ENCODE measurements at regions not wholly inside any gene's neighbourhood (a gene's known extent, or its start where the extent isn't known, plus 50 kb on each side); places are given as distances from the start of the nearest gene placed in this dataset.

GRCh38 chr9:89662718-89663613, 58.2 kb downstream of the GADD45G start:
- Histone ChIP-seq H3K4me3 (ENCODE audit: low read depth, low read length) (peak overlapping the region; percentile 42), H3K4me1 (ENCODE audit: control insufficient read depth, insufficient read depth, low read length) (peaks cover 45% of the 10 kb centered on the region), H3K9me3 (ENCODE audit: control insufficient read depth, insufficient read depth, low read length) (no peaks in the 10 kb centered on the region), H3K27ac (ENCODE audit: low read depth, low read length) (peak overlapping the region; percentile 86), H3K27me3 (ENCODE audit: control insufficient read depth, insufficient read depth, low read length) (no peaks in the 10 kb centered on the region), H3K36me3 (ENCODE audit: control insufficient read depth, insufficient read depth, low read length) (no peaks in the 10 kb centered on the region)
- WGBS (ENCODE audit: insufficient coverage) = 33% methylated on average over 20 of the region's 22 CpGs
- DNase-seq (ENCODE audit: low read depth in 4 of 6, low spot score in 6 of 6) = peak in 1 of 6 donors; percentile 51

GRCh38 chr9:89663614-89663970, 58.8 kb downstream of the GADD45G start:
- DNase-seq (ENCODE audit: low read depth in 4 of 6, low spot score in 6 of 6) = no peak
- Histone ChIP-seq H3K9me3 (ENCODE audit: control insufficient read depth, insufficient read depth, low read length) (no peaks in the 10 kb centered on the region), H3K4me1 (ENCODE audit: control insufficient read depth, insufficient read depth, low read length) (peaks cover 38% of the 10 kb centered on the region), H3K4me3 (ENCODE audit: low read depth, low read length) (no peak overlapping the region), H3K27me3 (ENCODE audit: control insufficient read depth, insufficient read depth, low read length) (no peaks in the 10 kb centered on the region), H3K36me3 (ENCODE audit: control insufficient read depth, insufficient read depth, low read length) (no peaks in the 10 kb centered on the region), H3K27ac (ENCODE audit: low read depth, low read length) (no peak overlapping the region)
- no CpG with 5 or more reads among the region's 3 CpGs for WGBS (ENCODE audit: insufficient coverage)

- Histone ChIP-seq H3K36me3 (ENCODE audit: control insufficient read depth, insufficient read depth, low read length) (no peaks in the 10 kb centered on the region), H3K4me1 (ENCODE audit: control insufficient read depth, insufficient read depth, low read length) (peaks cover 38% of the 10 kb centered on the region), H3K4me3 (ENCODE audit: low read depth, low read length) (no peak overlapping the region), H3K27ac (ENCODE audit: low read depth, low read length) (no peak overlapping the region), H3K9me3 (ENCODE audit: control insufficient read depth, insufficient read depth, low read length) (no peaks in the 10 kb centered on the region), H3K27me3 (ENCODE audit: control insufficient read depth, insufficient read depth, low read length) (no peaks in the 10 kb centered on the region)
- DNase-seq (ENCODE audit: low read depth in 4 of 6, low spot score in 6 of 6) = no peak
- 91% methylated on average over 2 of the region's 4 CpGs for WGBS (ENCODE audit: insufficient coverage)
Measured at GRCh38 chr9:89664010-89664409, 59.2 kb downstream of the GADD45G start.

- Histone ChIP-seq H3K9me3 (ENCODE audit: control insufficient read depth, insufficient read depth, low read length) (no peaks in the 10 kb centered on the region), H3K4me1 (ENCODE audit: control insufficient read depth, insufficient read depth, low read length) (peaks cover 38% of the 10 kb centered on the region), H3K36me3 (ENCODE audit: control insufficient read depth, insufficient read depth, low read length) (no peaks in the 10 kb centered on the region), H3K27me3 (ENCODE audit: control insufficient read depth, insufficient read depth, low read length) (no peaks in the 10 kb centered on the region), H3K4me3 (ENCODE audit: low read depth, low read length) (no peak overlapping the region), H3K27ac (ENCODE audit: low read depth, low read length) (no peak overlapping the region)
- DNase-seq (ENCODE audit: low read depth in 4 of 6, low spot score in 6 of 6) = no peak
- 89% methylated on average over 11 of the region's 13 CpGs for WGBS (ENCODE audit: insufficient coverage)
Measured at GRCh38 chr9:89664896-89665329, 60.1 kb downstream of the GADD45G start.

GRCh38 chr9:89666364-89666763, 61.6 kb downstream of the GADD45G start:
- Histone ChIP-seq H3K27me3 (ENCODE audit: control insufficient read depth, insufficient read depth, low read length) (no peaks in the 10 kb centered on the region), H3K27ac (ENCODE audit: low read depth, low read length) (no peak overlapping the region)

GRCh38 chr9:89666950-89667349, 62.1 kb downstream of the GADD45G start:
- H3K9me3 ChIP-seq (ENCODE audit: control insufficient read depth, insufficient read depth, low read length) = no peaks in the 10 kb centered on the region
- H3K4me3 ChIP-seq (ENCODE audit: low read depth, low read length) = no peak overlapping the region
- H3K36me3 ChIP-seq (ENCODE audit: control insufficient read depth, insufficient read depth, low read length) = no peaks in the 10 kb centered on the region
- WGBS (ENCODE audit: insufficient coverage) = 97% methylated on average over 3 of the region's 6 CpGs
- no peak overlapping the region for H3K27ac ChIP-seq (ENCODE audit: low read depth, low read length)
- peaks cover 19% of the 10 kb centered on the region for H3K4me1 ChIP-seq (ENCODE audit: control insufficient read depth, insufficient read depth, low read length)
- no peaks in the 10 kb centered on the region for H3K27me3 ChIP-seq (ENCODE audit: control insufficient read depth, insufficient read depth, low read length)
- DNase-seq (ENCODE audit: low read depth in 4 of 6, low spot score in 6 of 6) = no peak

More at GRCh38 chr9:89666364-89666763, 61.6 kb downstream of the GADD45G start:
- Histone ChIP-seq H3K4me1 (ENCODE audit: control insufficient read depth, insufficient read depth, low read length) (peaks cover 25% of the 10 kb centered on the region), H3K36me3 (ENCODE audit: control insufficient read depth, insufficient read depth, low read length) (no peaks in the 10 kb centered on the region), H3K9me3 (ENCODE audit: control insufficient read depth, insufficient read depth, low read length) (no peaks in the 10 kb centered on the region), H3K4me3 (ENCODE audit: low read depth, low read length) (no peak overlapping the region)
- 86% methylated on average over 7 of the region's 7 CpGs for WGBS (ENCODE audit: insufficient coverage)
- DNase-seq (ENCODE audit: low read depth in 4 of 6, low spot score in 6 of 6) = no peak

- peaks cover 11% of the 10 kb centered on the region for H3K4me1 ChIP-seq (ENCODE audit: control insufficient read depth, insufficient read depth, low read length)
- no peak for DNase-seq (ENCODE audit: low read depth in 4 of 6, low spot score in 6 of 6)
- no peaks in the 10 kb centered on the region for H3K36me3 ChIP-seq (ENCODE audit: control insufficient read depth, insufficient read depth, low read length)
- no peaks in the 10 kb centered on the region for H3K9me3 ChIP-seq (ENCODE audit: control insufficient read depth, insufficient read depth, low read length)
- H3K27me3 ChIP-seq (ENCODE audit: control insufficient read depth, insufficient read depth, low read length) = no peaks in the 10 kb centered on the region
- H3K27ac ChIP-seq (ENCODE audit: low read depth, low read length) = no peak overlapping the region
- 79% methylated on average over 5 of the region's 8 CpGs for WGBS (ENCODE audit: insufficient coverage)
- no peak overlapping the region for H3K4me3 ChIP-seq (ENCODE audit: low read depth, low read length)
Measured at GRCh38 chr9:89667726-89668125, 62.9 kb downstream of the GADD45G start.

- Histone ChIP-seq H3K9me3 (ENCODE audit: control insufficient read depth, insufficient read depth, low read length) (no peaks in the 10 kb centered on the region), H3K4me3 (ENCODE audit: low read depth, low read length) (no peak overlapping the region), H3K36me3 (ENCODE audit: control insufficient read depth, insufficient read depth, low read length) (no peaks in the 10 kb centered on the region), H3K27ac (ENCODE audit: low read depth, low read length) (no peak overlapping the region), H3K4me1 (ENCODE audit: control insufficient read depth, insufficient read depth, low read length) (peaks cover 5% of the 10 kb centered on the region), H3K27me3 (ENCODE audit: control insufficient read depth, insufficient read depth, low read length) (no peaks in the 10 kb centered on the region)
- WGBS (ENCODE audit: insufficient coverage) = 55% methylated on average over 6 of the region's 7 CpGs
- no peak for DNase-seq (ENCODE audit: low read depth in 4 of 6, low spot score in 6 of 6)
Measured at GRCh38 chr9:89668216-89668865, 63.5 kb downstream of the GADD45G start.

- no peaks in the 10 kb centered on the region for H3K36me3 ChIP-seq (ENCODE audit: control insufficient read depth, insufficient read depth, low read length)
- no peaks in the 10 kb centered on the region for H3K9me3 ChIP-seq (ENCODE audit: control insufficient read depth, insufficient read depth, low read length)
- H3K27me3 ChIP-seq (ENCODE audit: control insufficient read depth, insufficient read depth, low read length) = no peaks in the 10 kb centered on the region
- H3K4me3 ChIP-seq (ENCODE audit: low read depth, low read length) = no peak overlapping the region
- no peak overlapping the region for H3K27ac ChIP-seq (ENCODE audit: low read depth, low read length)
- DNase-seq (ENCODE audit: low read depth in 4 of 6, low spot score in 6 of 6) = no peak
- 53% methylated on average over 2 of the region's 2 CpGs for WGBS (ENCODE audit: insufficient coverage)
- peaks cover 4% of the 10 kb centered on the region for H3K4me1 ChIP-seq (ENCODE audit: control insufficient read depth, insufficient read depth, low read length)
Measured at GRCh38 chr9:89668866-89669246, 64.0 kb downstream of the GADD45G start.
